ENCODE measurements at regions not wholly inside any gene's neighbourhood (a gene's known extent, or its start where the extent isn't known, plus 50 kb on each side); places are given as distances from the start of the nearest gene placed in this dataset.

- no peak for DNase-seq (ENCODE audit: low read depth)
- no peak overlapping the region for H3K4me3 ChIP-seq (ENCODE audit: low read depth, low read length)
- TF ChIP-seq, protein P1, sequence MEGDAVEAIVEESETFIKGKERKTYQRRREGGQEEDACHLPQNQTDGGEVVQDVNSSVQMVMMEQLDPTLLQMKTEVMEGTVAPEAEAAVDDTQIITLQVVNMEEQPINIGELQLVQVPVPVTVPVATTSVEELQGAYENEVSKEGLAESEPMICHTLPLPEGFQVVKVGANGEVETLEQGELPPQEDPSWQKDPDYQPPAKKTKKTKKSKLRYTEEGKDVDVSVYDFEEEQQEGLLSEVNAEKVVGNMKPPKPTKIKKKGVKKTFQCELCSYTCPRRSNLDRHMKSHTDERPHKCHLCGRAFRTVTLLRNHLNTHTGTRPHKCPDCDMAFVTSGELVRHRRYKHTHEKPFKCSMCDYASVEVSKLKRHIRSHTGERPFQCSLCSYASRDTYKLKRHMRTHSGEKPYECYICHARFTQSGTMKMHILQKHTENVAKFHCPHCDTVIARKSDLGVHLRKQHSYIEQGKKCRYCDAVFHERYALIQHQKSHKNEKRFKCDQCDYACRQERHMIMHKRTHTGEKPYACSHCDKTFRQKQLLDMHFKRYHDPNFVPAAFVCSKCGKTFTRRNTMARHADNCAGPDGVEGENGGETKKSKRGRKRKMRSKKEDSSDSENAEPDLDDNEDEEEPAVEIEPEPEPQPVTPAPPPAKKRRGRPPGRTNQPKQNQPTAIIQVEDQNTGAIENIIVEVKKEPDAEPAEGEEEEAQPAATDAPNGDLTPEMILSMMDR (conservative IDR thresholded peaks at IDR 0.05; ENCODE audit: low read depth, low read length) = no peak
Measured at GRCh38 chr9:88219601-88220000, 81.3 kb upstream of the SPATA31C2 start.

DNA sequence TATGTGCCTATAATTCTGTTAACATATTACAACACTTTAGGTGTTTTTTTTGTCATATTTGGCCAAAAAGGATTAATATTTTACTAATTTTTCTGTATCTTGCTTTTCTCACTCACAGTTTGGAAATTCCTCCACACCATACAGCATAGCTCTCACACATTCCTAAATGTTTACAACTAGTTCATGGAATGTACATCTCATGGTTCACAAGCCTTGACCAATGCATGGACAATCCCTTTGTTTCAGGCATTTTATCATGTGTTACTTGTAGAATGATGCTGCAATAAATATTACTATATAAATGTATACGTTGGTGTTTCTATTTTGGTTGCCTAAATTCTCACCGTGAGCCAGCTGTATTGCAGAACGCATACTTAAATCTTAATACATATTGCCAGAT lies 80.5 kb upstream of the SPATA31C2 start:
- peak; percentile 77 for DNase-seq (ENCODE audit: low read depth)
- TF ChIP-seq, protein P1 (conservative IDR thresholded peaks at IDR 0.05; ENCODE audit: low read depth, low read length) = no peak
- no peak overlapping the region for H3K4me3 ChIP-seq (ENCODE audit: low read depth, low read length)

GRCh38 chr9:88216126-88216995 lies 78.1 kb upstream of the SPATA31C2 start:
- no peak for DNase-seq (ENCODE audit: low read depth)
- H3K4me3 ChIP-seq (ENCODE audit: low read depth, low read length) = no peak overlapping the region
- TF ChIP-seq, protein P1 (conservative IDR thresholded peaks at IDR 0.05; ENCODE audit: low read depth, low read length) = no peak

DNA sequence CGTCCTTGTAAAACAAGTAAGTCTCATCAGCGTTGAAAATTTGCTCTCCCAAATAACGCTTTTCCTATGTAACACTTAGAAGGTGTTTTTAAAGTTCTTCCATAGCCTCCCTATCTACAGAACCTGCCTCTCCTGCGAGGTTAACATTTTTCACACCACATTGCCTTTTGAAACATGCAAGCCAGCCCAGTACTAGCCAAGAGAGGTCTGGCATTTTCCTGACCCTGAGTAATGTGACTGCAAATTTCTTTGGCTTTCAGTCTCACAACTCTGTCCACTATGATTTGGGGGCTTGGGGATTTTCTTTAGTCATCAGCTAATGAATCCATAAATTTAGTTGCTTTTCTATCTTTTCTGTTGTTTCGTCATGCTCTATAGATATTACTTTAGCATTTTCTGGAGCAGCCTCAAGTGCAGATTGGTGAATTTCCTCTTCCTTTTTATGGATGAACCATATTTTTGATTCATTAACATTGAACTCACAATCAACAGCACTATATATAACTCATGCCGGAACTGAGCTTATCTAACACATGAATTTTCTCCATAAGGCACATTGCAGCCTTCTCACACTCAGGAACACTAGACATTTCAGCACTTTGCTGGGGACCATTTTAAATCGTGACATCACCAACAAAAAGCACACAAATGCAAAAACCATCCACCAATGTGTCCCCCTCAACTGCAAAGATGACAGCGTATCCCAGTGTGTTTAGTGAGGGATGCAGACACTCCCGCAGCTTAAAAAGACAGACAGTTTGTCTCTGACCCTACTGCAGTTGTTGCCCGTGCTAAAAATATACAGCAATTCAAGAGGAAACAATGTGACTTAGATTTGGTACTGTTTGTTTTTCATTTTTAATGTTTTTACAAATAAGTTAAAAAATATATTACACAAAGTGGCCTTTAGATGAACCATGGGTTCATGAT lies 77.2 kb upstream of the SPATA31C2 start:
- TF ChIP-seq, protein P1 (conservative IDR thresholded peaks at IDR 0.05; ENCODE audit: low read depth, low read length) = no peak
- H3K4me3 ChIP-seq (ENCODE audit: low read depth, low read length) = no peak overlapping the region
- DNase-seq (ENCODE audit: low read depth) = no peak

DNA sequence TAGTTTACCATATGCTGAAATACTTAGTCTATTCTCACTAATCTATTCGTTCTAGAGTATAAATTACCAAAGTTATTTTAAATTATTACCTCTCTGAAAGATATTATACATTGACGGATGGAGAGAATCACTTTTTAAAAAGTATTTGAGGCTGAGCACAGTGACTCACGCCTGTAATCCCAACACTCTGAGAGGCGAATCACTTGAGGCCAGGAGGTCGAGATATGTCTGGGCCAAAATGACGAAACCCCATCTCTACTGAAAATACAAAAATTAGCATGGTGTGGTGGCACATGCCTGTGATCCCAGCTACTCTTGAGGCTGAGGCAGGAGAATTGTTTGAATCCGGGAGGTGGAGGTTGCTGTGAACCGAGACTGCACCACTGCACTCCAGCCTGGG lies 64.0 kb upstream of the SPATA31C2 start:
- DNase-seq (ENCODE audit: low read depth) = peak; percentile 59
- TF ChIP-seq, protein P1 (conservative IDR thresholded peaks at IDR 0.05; ENCODE audit: low read depth, low read length) = no peak
- H3K4me3 ChIP-seq (ENCODE audit: low read depth, low read length) = no peak overlapping the region

GRCh38 chr9:88198341-88198807 lies 60.1 kb upstream of the SPATA31C2 start:
- no peak overlapping the region for H3K4me3 ChIP-seq (ENCODE audit: low read depth, low read length)
- peak; percentile 27 for DNase-seq (ENCODE audit: low read depth)

More at GRCh38 chr9:88198341-88198807, 60.1 kb upstream of the SPATA31C2 start:
- TF ChIP-seq, protein P1 (conservative IDR thresholded peaks at IDR 0.05; ENCODE audit: low read depth, low read length) = no peak
